D721Med (cell line): ENCODE measurements at regions not wholly inside any gene's neighbourhood (a gene's known extent, or its start where the extent isn't known, plus 50 kb on each side); places are given as distances from the start of the nearest gene placed in this dataset.

Experiments
- DNase-seq: peaks from one replicate; pipeline ENCODE4 v3.0.0; 2011; ENCODE audit warnings: low spot score; ENCODE audit not compliant: insufficient read length
- FAIRE-seq: peaks from 2 replicates; lab custom pipeline; 2011; peaks lifted over from hg19 to GRCh38; lab: Jason Lieb, UNC
- TF ChIP-seq, protein P1 (sequence below): IDR thresholded peaks from 2 replicates; pipeline ENCODE4 v1.5.1; 2012; ENCODE audit warnings: mild to moderate bottlenecking, control low read depth; ENCODE audit not compliant: insufficient read depth; ENCODE audit errors: missing control alignments

DNA sequence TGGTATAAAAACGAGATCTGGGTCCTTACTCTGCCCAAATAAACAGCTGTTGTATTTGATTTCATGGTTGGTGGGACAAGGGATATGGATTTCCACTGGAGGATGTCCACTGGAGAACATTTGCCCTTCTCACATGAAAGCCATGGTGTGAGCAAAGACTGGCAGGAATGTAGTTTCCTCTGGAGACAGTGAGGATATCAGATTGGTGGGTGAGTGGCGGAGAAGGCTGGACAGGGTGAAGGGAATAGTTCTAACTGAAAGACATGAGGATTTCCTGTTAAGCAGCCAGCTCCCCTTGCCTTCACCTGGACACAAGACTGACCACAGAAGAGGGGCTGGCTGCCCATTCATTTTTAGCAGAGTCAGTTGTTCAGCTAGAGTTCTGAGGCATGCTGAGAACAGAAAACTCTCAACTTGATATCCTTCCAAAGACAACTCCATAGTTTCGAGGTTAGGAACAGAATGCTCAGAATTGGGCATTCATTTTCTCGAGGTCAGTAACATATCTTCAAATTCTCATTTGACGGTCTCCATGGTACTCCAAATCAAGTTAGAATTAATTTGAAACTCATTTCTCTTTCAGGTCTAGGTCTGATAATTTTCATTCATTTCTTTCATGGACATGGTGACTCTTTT is 365.7 kb downstream of the LRIG3 start:
- DNase-seq (no peak), FAIRE-seq (no peak)
- TF ChIP-seq, protein P1, sequence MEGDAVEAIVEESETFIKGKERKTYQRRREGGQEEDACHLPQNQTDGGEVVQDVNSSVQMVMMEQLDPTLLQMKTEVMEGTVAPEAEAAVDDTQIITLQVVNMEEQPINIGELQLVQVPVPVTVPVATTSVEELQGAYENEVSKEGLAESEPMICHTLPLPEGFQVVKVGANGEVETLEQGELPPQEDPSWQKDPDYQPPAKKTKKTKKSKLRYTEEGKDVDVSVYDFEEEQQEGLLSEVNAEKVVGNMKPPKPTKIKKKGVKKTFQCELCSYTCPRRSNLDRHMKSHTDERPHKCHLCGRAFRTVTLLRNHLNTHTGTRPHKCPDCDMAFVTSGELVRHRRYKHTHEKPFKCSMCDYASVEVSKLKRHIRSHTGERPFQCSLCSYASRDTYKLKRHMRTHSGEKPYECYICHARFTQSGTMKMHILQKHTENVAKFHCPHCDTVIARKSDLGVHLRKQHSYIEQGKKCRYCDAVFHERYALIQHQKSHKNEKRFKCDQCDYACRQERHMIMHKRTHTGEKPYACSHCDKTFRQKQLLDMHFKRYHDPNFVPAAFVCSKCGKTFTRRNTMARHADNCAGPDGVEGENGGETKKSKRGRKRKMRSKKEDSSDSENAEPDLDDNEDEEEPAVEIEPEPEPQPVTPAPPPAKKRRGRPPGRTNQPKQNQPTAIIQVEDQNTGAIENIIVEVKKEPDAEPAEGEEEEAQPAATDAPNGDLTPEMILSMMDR, result no peak

DNA sequence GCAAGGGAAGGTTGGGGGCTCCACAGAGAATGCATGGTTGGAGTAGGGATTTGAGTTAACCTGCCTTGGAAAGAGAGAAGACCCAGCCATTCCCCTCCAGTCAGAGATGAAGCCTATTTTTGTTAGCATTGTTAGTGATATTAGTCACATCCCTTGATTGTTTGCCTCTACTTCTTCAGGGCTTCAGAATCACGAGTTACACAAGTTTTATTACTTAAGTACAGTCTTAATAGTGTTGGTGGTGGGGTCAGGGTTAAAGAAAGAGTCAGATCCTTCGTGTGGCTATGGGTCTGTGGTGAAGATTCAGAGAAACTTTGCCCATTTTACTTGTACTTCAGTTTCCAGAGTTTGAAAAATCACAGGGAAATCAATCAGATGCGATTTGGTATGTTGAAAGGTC is 363.1 kb downstream of the LRIG3 start:
- DNase-seq (no peak), FAIRE-seq (no peak)
- TF ChIP-seq, protein P1, result no peak

DNA sequence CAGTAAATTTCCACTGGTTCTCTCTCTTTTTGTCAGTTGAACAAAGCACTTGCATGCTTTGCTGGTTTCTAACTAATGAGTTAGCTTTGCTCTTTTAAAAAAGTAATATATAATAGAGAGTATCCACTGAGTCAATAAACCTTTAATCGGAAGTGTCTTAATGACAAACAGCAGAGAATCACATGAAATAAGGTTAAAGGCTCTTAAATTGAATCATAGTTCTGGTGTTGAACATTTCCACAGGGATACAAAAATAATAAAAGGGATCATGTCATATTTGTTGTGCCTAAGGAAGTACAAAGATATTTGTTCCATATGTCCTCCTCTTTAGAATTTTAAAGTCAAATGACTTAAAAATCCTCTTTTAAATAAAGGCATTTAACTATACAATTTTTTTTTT is 362.6 kb downstream of the LRIG3 start:
- FAIRE-seq (no peak), DNase-seq (no peak)
- TF ChIP-seq, protein P1, result no peak

DNA sequence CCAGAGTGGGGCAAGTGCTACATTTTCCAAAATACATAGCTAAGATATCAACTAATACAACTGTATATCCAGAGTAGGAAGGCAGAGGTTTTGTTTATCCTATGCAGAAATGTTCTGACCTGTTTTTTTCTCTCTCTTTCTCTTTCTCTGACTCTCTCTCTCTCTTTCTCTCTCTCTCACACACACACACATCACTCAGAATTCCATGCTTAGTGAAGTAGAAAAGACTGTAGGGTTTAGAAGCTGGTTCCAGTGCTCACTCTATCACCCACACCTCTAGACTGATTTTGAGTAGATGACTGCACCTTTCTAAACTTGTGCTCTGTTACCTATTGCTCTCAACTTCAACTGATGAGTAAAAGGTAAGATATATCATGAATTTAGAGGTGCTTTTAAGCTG is 356.7 kb downstream of the LRIG3 start:
- no peak for DNase-seq
- no peak for FAIRE-seq
- TF ChIP-seq, protein P1, result no peak

DNA sequence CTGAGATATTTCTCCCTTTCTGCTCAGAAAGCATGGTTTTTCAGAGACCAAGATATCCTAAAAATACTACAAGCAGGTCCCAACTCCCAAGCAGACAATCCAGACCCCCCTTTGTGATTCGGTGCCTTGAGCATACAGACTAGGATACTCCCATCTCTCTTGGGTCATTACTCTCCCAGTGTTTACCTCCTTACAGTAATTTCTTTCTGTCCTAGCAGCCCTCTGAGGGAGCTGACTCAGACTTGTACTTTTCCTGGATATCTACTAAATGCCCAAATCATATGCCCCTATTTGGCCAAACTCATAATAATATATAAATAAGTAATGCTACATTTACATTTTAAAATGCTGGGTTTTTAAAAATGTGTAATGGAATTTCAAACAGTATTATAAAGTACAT is 355.6 kb downstream of the LRIG3 start:
- TF ChIP-seq, protein P1, result no peak
- FAIRE-seq, result no peak
- no peak for DNase-seq

DNA sequence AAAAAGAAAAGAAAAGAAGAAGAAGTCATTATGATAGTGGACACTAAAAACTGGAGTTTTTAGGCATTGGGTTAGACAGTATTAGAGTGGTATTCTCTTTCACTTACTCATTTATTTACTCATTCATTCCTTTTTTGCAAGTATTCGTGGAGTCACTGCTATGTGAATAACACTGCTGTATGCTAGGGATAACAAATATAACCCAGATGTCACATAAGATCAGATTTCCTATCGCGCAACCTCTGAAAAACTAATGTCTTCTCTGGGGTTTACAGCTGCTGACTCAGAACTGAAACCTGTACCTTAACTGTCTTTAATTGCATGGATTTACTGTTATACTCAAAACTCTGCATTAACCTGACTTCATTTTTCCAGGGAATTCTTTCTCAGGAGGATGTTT is 353.7 kb downstream of the LRIG3 start:
- FAIRE-seq (no peak), DNase-seq (no peak)
- TF ChIP-seq, protein P1, result no peak

DNA sequence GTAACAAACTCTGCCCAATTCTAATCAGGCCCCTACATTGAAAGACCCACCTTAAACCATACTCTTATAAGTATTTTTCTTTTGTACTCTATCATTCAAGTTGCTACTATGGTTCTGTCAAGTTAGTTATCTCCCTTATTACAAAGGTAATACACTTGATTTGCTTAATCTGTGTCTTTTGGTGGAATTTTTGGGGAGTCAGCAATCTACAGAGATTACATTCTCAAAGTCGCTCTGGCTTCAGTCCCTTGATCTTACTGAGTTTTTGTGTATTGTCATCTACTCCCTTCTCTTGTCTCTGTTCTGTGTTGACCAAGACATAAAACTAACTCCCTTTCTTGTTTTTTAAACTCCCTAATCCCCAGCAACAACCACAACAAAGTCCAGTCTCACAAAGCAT is 353.1 kb downstream of the LRIG3 start:
- no peak for DNase-seq
- FAIRE-seq, result no peak
- TF ChIP-seq, protein P1, result no peak
